ENCODE measurements at regions not wholly inside any gene's neighbourhood (a gene's known extent, or its start where the extent isn't known, plus 50 kb on each side); places are given as distances from the start of the nearest gene placed in this dataset.
"Not testable (repeated sequence)": the region's sequence is repeated elsewhere in the genome, so short reads cannot be mapped to it uniquely, and the experiment has no call there.

DNA sequence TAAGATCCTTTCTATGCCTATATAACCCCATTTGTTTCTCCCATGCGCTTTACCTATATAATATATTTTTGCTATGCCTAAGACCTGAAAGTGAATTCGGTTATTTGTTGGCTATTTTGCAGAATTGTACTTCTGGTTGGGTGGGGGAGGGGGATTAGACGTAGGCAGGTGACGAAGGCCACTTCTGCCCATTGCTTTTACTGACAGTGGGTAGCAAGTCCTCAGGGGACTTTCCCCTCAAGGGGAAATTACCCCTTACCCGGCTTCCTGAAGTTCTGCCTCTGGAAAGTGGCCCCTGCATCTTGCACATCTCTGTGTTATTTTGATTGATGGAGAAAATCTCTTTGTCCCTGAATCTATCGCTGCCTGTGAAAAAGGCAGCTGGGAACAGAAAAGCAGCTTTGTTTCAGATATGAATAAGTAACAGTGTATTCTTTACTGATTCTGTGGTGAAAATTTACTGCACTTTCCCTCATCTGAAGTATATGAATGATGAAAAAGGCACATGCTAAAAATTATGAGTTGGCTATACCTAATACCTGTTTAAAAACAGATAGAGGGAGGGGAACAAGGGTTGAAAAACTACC, 133.9 kb downstream of the UTRN start:
- no peaks in the 10 kb centered on the region for H3K27me3 ChIP-seq (ENCODE audit: control insufficient read depth in 1 of 2, insufficient read depth in 2 of 2, low read length in 2 of 2)
- no peaks in the 10 kb centered on the region for H3K9me3 ChIP-seq (ENCODE audit: control insufficient read depth in 1 of 2, insufficient read depth in 1 of 2, low read length in 2 of 2)
- peaks cover 23% of the 10 kb centered on the region for H3K36me3 ChIP-seq (ENCODE audit: insufficient read depth, low read length)
- Mint-ChIP-seq H3K4me3 (no peak overlapping the region), H3K27ac (no peak overlapping the region), H3K36me3 (ENCODE audit: low read depth) (peaks cover 27% of the 10 kb centered on the region), H3K27me3 (no peaks in the 10 kb centered on the region), H3K9me3 (no peaks in the 10 kb centered on the region), H3K4me1 (ENCODE audit: low read depth) (peaks cover 54% of the 10 kb centered on the region)
- intact Hi-C loops (cut with DNase I, micrococcal nuclease) = loop anchor here in 1 of 2 experiments (10.0 kb wide), 1 partner anchor 134 kb away; the partner anchor contains the start of gene UTRN
- ChIA-PET CTCF (interaction anchor here (1.1 kb wide), 1 partner anchor 9 kb away, joined by 3 read pairs; no protein-coding TSS in a partner anchor), POLR2A (no interaction called here)
- no peak overlapping the region for H3K4me3 ChIP-seq (ENCODE audit: low read length)
- H3K27ac ChIP-seq (ENCODE audit: low read depth in 1 of 2, low read length in 2 of 2) = no peak overlapping the region
- DNase-seq (peak in 2 of 14 experiments; percentile 29 to 57), ATAC-seq (ENCODE audit: poor library complexity) (no peak)
- peaks cover 15% of the 10 kb centered on the region for H3K4me1 ChIP-seq (ENCODE audit: insufficient read depth, low read length)
- TF ChIP-seq, protein P1, sequence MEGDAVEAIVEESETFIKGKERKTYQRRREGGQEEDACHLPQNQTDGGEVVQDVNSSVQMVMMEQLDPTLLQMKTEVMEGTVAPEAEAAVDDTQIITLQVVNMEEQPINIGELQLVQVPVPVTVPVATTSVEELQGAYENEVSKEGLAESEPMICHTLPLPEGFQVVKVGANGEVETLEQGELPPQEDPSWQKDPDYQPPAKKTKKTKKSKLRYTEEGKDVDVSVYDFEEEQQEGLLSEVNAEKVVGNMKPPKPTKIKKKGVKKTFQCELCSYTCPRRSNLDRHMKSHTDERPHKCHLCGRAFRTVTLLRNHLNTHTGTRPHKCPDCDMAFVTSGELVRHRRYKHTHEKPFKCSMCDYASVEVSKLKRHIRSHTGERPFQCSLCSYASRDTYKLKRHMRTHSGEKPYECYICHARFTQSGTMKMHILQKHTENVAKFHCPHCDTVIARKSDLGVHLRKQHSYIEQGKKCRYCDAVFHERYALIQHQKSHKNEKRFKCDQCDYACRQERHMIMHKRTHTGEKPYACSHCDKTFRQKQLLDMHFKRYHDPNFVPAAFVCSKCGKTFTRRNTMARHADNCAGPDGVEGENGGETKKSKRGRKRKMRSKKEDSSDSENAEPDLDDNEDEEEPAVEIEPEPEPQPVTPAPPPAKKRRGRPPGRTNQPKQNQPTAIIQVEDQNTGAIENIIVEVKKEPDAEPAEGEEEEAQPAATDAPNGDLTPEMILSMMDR (IDR thresholded peaks at IDR 0.05) = no peak

DNA sequence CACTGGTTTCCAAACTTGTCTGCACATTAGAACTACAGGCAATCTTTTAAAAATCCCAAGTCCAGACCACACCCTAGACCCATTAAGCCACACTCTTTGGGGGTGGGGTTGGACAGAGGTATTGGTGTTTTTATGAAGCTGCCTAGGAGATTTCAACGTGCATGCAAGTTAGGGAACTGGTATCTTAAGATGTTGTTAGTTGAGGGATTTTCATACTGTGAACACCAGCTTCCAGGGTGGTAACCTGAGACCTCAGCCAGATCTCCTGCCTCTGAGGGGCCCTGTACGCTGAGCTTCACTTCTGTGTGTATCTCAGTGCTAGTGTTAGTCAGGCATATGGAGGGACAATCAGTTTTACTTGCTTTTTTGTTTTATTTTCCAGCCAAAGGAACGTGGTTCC, 138.0 kb downstream of the UTRN start:
- Histone ChIP-seq H3K36me3 (ENCODE audit: insufficient read depth, low read length) (peaks cover 61% of the 10 kb centered on the region), H3K27me3 (ENCODE audit: control insufficient read depth in 1 of 2, insufficient read depth in 2 of 2, low read length in 2 of 2) (no peaks in the 10 kb centered on the region), H3K27ac (ENCODE audit: low read depth in 1 of 2, low read length in 2 of 2) (no peak overlapping the region), H3K9me3 (ENCODE audit: control insufficient read depth in 1 of 2, insufficient read depth in 1 of 2, low read length in 2 of 2) (no peaks in the 10 kb centered on the region), H3K4me3 (ENCODE audit: low read length) (no peak overlapping the region), H3K4me1 (ENCODE audit: insufficient read depth, low read length) (peaks cover 11% of the 10 kb centered on the region)
- Mint-ChIP-seq H3K36me3 (ENCODE audit: low read depth) (peaks cover 69% of the 10 kb centered on the region), H3K27me3 (no peaks in the 10 kb centered on the region), H3K9me3 (no peaks in the 10 kb centered on the region), H3K4me3 (no peak overlapping the region), H3K4me1 (ENCODE audit: low read depth) (peaks cover 33% of the 10 kb centered on the region), H3K27ac (no peak overlapping the region)
- ChIA-PET CTCF (no interaction called here), POLR2A (no interaction called here)
- ATAC-seq (ENCODE audit: poor library complexity) = no peak
- TF ChIP-seq, protein P1 (IDR thresholded peaks at IDR 0.05) = no peak
- no peak for DNase-seq
- intact Hi-C loops (cut with DNase I, micrococcal nuclease) = no loop called here

DNA sequence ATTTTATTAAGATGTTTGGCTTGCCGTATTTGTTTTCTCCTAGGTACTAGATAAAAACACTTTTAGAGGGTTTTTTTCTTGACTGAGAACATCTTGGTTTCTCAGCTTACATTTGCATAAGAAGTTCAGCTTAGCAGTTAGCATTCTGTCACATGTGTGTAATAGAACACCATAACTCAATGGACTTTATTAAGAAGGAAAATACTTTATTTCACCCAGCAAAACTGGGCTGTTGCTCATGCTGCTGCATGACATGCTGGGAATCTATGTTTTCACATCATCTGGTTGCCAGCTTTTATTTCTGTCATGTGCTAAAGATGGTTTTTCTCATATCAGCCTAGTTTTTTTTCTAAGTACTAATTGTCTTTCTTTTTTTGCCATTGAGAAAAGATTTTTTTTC, 144.6 kb downstream of the UTRN start:
- CTCF ChIA-PET = no interaction called here
- no peaks in the 10 kb centered on the region for H3K27me3 Mint-ChIP-seq

DNA sequence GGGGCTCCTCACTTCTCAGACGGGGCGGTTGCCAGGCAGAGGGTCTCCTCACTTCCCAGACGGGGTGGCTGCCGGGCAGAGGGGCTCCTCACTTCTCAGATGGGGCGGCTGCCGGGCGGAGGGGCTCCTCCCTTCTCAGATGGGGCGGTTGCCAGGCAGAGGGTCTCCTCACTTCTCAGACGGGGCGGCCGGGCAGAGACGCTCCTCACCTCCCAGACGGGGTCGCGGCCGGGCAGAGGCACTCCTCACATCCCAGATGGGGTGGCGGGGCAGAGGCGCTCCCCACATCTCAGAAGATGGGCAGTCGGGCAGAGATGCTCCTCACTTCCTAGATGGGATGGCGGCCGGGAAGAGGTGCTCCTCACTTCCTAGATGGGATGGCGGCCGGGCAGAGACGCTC, 148.3 kb downstream of the UTRN start:
- CTCF ChIA-PET; H3K4me1 ChIP-seq (ENCODE audit: insufficient read depth, low read length); ATAC-seq (ENCODE audit: poor library complexity); H3K27me3 ChIP-seq (ENCODE audit: control insufficient read depth in 1 of 2, insufficient read depth in 2 of 2, low read length in 2 of 2); H3K27me3 Mint-ChIP-seq; intact Hi-C loops (cut with DNase I, micrococcal nuclease); DNase-seq; H3K9me3 ChIP-seq (ENCODE audit: control insufficient read depth in 1 of 2, insufficient read depth in 1 of 2, low read length in 2 of 2); H3K27ac ChIP-seq (ENCODE audit: low read depth in 1 of 2, low read length in 2 of 2); H3K4me3 ChIP-seq (ENCODE audit: low read length); POLR2A ChIA-PET; H3K4me3 Mint-ChIP-seq; H3K27ac Mint-ChIP-seq; H3K9me3 Mint-ChIP-seq; H3K4me1 Mint-ChIP-seq (ENCODE audit: low read depth): not testable (repeated sequence)
- peaks cover 84% of the 10 kb centered on the region for H3K36me3 Mint-ChIP-seq (ENCODE audit: low read depth)
- peaks cover 69% of the 10 kb centered on the region for H3K36me3 ChIP-seq (ENCODE audit: insufficient read depth, low read length)

More for the DNA sequence above, 144.6 kb downstream of the UTRN start:
- Histone ChIP-seq H3K27ac (ENCODE audit: low read depth in 1 of 2, low read length in 2 of 2) (no peak overlapping the region), H3K4me3 (ENCODE audit: low read length) (no peak overlapping the region), H3K4me1 (ENCODE audit: insufficient read depth, low read length) (no peaks in the 10 kb centered on the region), H3K27me3 (ENCODE audit: control insufficient read depth in 1 of 2, insufficient read depth in 2 of 2, low read length in 2 of 2) (no peaks in the 10 kb centered on the region), H3K36me3 (ENCODE audit: insufficient read depth, low read length) (peaks cover 74% of the 10 kb centered on the region), H3K9me3 (ENCODE audit: control insufficient read depth in 1 of 2, insufficient read depth in 1 of 2, low read length in 2 of 2) (no peaks in the 10 kb centered on the region)
- intact Hi-C loops (cut with DNase I, micrococcal nuclease) = no loop called here
- Mint-ChIP-seq H3K27ac (no peak overlapping the region), H3K36me3 (ENCODE audit: low read depth) (peaks cover 86% of the 10 kb centered on the region), H3K9me3 (no peaks in the 10 kb centered on the region), H3K4me3 (no peak overlapping the region), H3K4me1 (ENCODE audit: low read depth) (peaks cover 7% of the 10 kb centered on the region)
- DNase-seq = no peak
- no peak for ATAC-seq (ENCODE audit: poor library complexity)
- TF ChIP-seq, protein P1 (IDR thresholded peaks at IDR 0.05) = no peak
- POLR2A ChIA-PET = no interaction called here

Measured in CD4-positive, alpha-beta T cell (primary cell).